ENCODE measurements at regions not wholly inside any gene's neighbourhood (a gene's known extent, or its start where the extent isn't known, plus 50 kb on each side); places are given as distances from the start of the nearest gene placed in this dataset.
"Not testable (repeated sequence)": the region's sequence is repeated elsewhere in the genome, so short reads cannot be mapped to it uniquely, and the experiment has no call there.

GRCh38 chr4:29085748-29086147 lies 1634.4 kb upstream of the PCDH7 start:
- TF ChIP-seq CTCF (IDR thresholded peaks at IDR 0.05), result no peak
- TF ChIP-seq POLR2A (IDR thresholded peaks at IDR 0.05), result no peak
- intact Hi-C loops (cut with DNase I), result no loop called here
- H3K27me3 ChIP-seq, result no peaks in the 10 kb centered on the region
- H3K4me1 ChIP-seq, result no peaks in the 10 kb centered on the region
- WGBS, 2 donors, result 81 to 85% methylated on average over 4 of the region's 4 CpGs
- no peak overlapping the region for H3K27ac ChIP-seq
- H3K9me3 ChIP-seq, result no peaks in the 10 kb centered on the region
- no peaks in the 10 kb centered on the region for H3K36me3 ChIP-seq
- DNase-seq, result no peak
- H3K4me3 ChIP-seq, result no peak overlapping the region

- Histone ChIP-seq H3K27ac (no peak overlapping the region), H3K27me3 (no peaks in the 10 kb centered on the region), H3K9me3 (no peaks in the 10 kb centered on the region), H3K4me1 (no peaks in the 10 kb centered on the region), H3K4me3 (no peak overlapping the region), H3K36me3 (no peaks in the 10 kb centered on the region)
- TF ChIP-seq POLR2A (IDR thresholded peaks at IDR 0.05) (no peak), CTCF (IDR thresholded peaks at IDR 0.05) (no peak)
- no peak for DNase-seq
- WGBS, 2 donors, result 83 to 87% methylated on average over 3 of the region's 3 CpGs
- intact Hi-C loops (cut with DNase I), result no loop called here
Measured at GRCh38 chr4:29104694-29105093, 1615.5 kb upstream of the PCDH7 start.

GRCh38 chr4:29113960-29114359 lies 1606.2 kb upstream of the PCDH7 start:
- no peak overlapping the region for H3K27ac ChIP-seq
- H3K27me3 ChIP-seq, result no peaks in the 10 kb centered on the region
- no peak for DNase-seq
- H3K9me3 ChIP-seq, result peaks cover 0 to 6% (median 0%) of the 10 kb centered on the region in 3 donors
- no peaks in the 10 kb centered on the region for H3K4me1 ChIP-seq
- WGBS, 2 donors, result 42 to 58% methylated on average over 3 of the region's 3 CpGs
- intact Hi-C loops (cut with DNase I), result no loop called here
- TF ChIP-seq POLR2A (IDR thresholded peaks at IDR 0.05), result no peak
- TF ChIP-seq CTCF (IDR thresholded peaks at IDR 0.05), result no peak
- H3K36me3 ChIP-seq, result no peaks in the 10 kb centered on the region
- no peak overlapping the region for H3K4me3 ChIP-seq

- intact Hi-C loops (cut with DNase I); DNase-seq; H3K4me1 ChIP-seq; H3K27ac ChIP-seq; H3K36me3 ChIP-seq; H3K9me3 ChIP-seq; H3K27me3 ChIP-seq; H3K4me3 ChIP-seq: not testable (repeated sequence)
- WGBS, 2 donors, result no CpG with 5 or more reads among the region's 38 CpGs
Measured at GRCh38 chr4:29117231-29117722, 1602.9 kb upstream of the PCDH7 start.

- intact Hi-C loops (cut with DNase I), result no loop called here
- Histone ChIP-seq H3K9me3 (peaks cover 0 to 6% (median 0%) of the 10 kb centered on the region in 3 donors), H3K27ac (no peak overlapping the region), H3K36me3 (no peaks in the 10 kb centered on the region), H3K4me1 (no peaks in the 10 kb centered on the region), H3K27me3 (no peaks in the 10 kb centered on the region), H3K4me3 (no peak overlapping the region)
- WGBS, 2 donors, result 53 to 67% methylated on average over 4 of the region's 4 CpGs
- TF ChIP-seq CTCF (IDR thresholded peaks at IDR 0.05) (no peak), POLR2A (IDR thresholded peaks at IDR 0.05) (no peak)
- DNase-seq, result no peak
Measured at GRCh38 chr4:29121586-29121985, 1598.6 kb upstream of the PCDH7 start.

GRCh38 chr4:29128810-29129209 lies 1591.4 kb upstream of the PCDH7 start:
- Histone ChIP-seq H3K4me1 (no peaks in the 10 kb centered on the region), H3K4me3 (no peak overlapping the region), H3K27ac (no peak overlapping the region), H3K36me3 (no peaks in the 10 kb centered on the region), H3K27me3 (no peaks in the 10 kb centered on the region), H3K9me3 (no peaks in the 10 kb centered on the region)
- intact Hi-C loops (cut with DNase I), result no loop called here
- 76 to 87% methylated on average over 1 of the region's 1 CpG for WGBS, 2 donors
- TF ChIP-seq CTCF (IDR thresholded peaks at IDR 0.05), result no peak
- TF ChIP-seq POLR2A (IDR thresholded peaks at IDR 0.05), result no peak
- DNase-seq, result no peak
